ENCODE measurements at regions not wholly inside any gene's neighbourhood (a gene's known extent, or its start where the extent isn't known, plus 50 kb on each side); places are given as distances from the start of the nearest gene placed in this dataset.

DNA sequence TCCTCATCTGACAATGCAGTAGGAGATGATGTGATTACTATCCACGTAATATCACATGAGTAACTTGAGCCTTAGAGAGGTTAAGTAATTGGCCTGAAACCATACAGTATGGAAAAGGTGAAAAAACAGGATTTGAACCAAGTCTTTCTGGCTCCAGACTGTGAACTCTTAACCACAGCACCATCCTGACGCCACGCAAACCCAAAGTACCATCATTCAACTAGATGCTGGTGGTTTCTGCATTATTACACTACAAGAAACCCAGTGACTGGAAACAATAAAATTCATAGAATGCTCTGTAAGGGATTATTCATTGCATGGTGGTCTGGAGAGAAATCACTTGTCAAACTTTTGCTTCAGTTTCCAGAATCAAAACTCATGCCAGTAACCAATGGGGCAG is 90.7 kb downstream of the MAB21L3 start:
- TF ChIP-seq EZH2 (IDR thresholded peaks at IDR 0.05; ENCODE audit: insufficient read depth, low read length) = no peak
- no peak for TF ChIP-seq CTCF (IDR thresholded peaks at IDR 0.05; ENCODE audit: insufficient read depth, low read depth, low read length)
